Ishikawa (cell line): ENCODE measurements at regions not wholly inside any gene's neighbourhood (a gene's known extent, or its start where the extent isn't known, plus 50 kb on each side); places are given as distances from the start of the nearest gene placed in this dataset.

Experiments
- TCF12 ChIP-seq: IDR thresholded peaks from 2 replicates; pipeline ENCODE4 v1.6.1; 2012; ENCODE audit warnings: low read depth
- TF ChIP-seq, protein P1 (sequence below): IDR thresholded peaks from 2 replicates; pipeline ENCODE4 v1.6.1; 2012

DNA sequence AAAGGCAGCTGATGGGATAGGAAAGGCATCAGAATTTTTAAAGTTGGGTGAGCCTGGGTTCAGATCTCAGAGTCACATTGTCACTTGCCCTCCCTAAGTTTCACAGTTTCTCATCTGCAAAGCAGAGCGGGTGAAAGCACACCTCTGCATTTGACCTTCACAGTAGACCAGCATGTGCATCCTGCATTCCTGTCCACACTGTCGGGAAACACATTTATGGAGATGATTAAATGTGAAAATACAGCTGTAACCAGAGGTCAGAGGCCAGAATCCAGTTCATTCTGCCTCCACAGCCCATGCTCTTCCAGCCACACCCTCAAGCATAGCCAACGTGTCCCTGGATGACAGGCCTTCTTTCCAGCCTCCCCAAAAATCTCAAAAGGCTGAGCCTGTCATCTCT, 392.0 kb upstream of the MYT1L start:
- TF ChIP-seq, protein P1, sequence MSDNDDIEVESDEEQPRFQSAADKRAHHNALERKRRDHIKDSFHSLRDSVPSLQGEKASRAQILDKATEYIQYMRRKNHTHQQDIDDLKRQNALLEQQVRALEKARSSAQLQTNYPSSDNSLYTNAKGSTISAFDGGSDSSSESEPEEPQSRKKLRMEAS: no peak
- no peak for TF ChIP-seq TCF12
